ENCODE measurements at regions not wholly inside any gene's neighbourhood (a gene's known extent, or its start where the extent isn't known, plus 50 kb on each side); places are given as distances from the start of the nearest gene placed in this dataset.

GRCh38 chr5:84569307-84569706 lies 184.6 kb upstream of the EDIL3 start:
- H3K4me3 ChIP-seq (ENCODE audit: low read length): no peak overlapping the region
- H3K36me3 ChIP-seq (ENCODE audit: insufficient read depth, low read length): no peaks in the 10 kb centered on the region
- no peak overlapping the region for H2AFZ ChIP-seq (ENCODE audit: low read depth, low read length)
- no peak overlapping the region for H3K4me2 ChIP-seq (ENCODE audit: low read length)
- H3K9me3 ChIP-seq (ENCODE audit: low read length): no peaks in the 10 kb centered on the region
- H3F3A ChIP-seq (ENCODE audit: insufficient read depth, low read length, poor library complexity, severe bottlenecking): no peaks in the 10 kb centered on the region
- no peaks in the 10 kb centered on the region for H4K20me1 ChIP-seq (ENCODE audit: insufficient read depth)
- H3K79me2 ChIP-seq (replicated peaks; ENCODE audit: insufficient read depth, low read length): no peaks in the 10 kb centered on the region
- H3K9ac ChIP-seq (ENCODE audit: low read length): no peak overlapping the region
- no peaks in the 10 kb centered on the region for H3K9me2 ChIP-seq (ENCODE audit: insufficient read depth, low read length)
- no peaks in the 10 kb centered on the region for H3K27me3 ChIP-seq (ENCODE audit: insufficient read depth, low read depth, low read length)
- TF ChIP-seq EP300 (conservative IDR thresholded peaks at IDR 0.05; ENCODE audit: poor library complexity, severe bottlenecking) (no peak), TAF1 (IDR thresholded peaks at IDR 0.05; ENCODE audit: low read depth) (no peak)
- no peak overlapping the region for H3K27ac ChIP-seq (ENCODE audit: low read length)

- no peaks in the 10 kb centered on the region for H4K20me1 ChIP-seq (ENCODE audit: insufficient read depth)
- H3K27ac ChIP-seq (ENCODE audit: low read length): no peak overlapping the region
- no peak overlapping the region for H3K9ac ChIP-seq (ENCODE audit: low read length)
- H3K4me3 ChIP-seq (ENCODE audit: low read length): no peak overlapping the region
- no peaks in the 10 kb centered on the region for H3K79me2 ChIP-seq (replicated peaks; ENCODE audit: insufficient read depth, low read length)
- H2AFZ ChIP-seq (ENCODE audit: low read depth, low read length): no peak overlapping the region
- H3K9me3 ChIP-seq (ENCODE audit: low read length): no peaks in the 10 kb centered on the region
- H3K9me2 ChIP-seq (ENCODE audit: insufficient read depth, low read length): no peaks in the 10 kb centered on the region
- no peaks in the 10 kb centered on the region for H3F3A ChIP-seq (ENCODE audit: insufficient read depth, low read length, poor library complexity, severe bottlenecking)
- no peaks in the 10 kb centered on the region for H3K27me3 ChIP-seq (ENCODE audit: insufficient read depth, low read depth, low read length)
- no peaks in the 10 kb centered on the region for H3K36me3 ChIP-seq (ENCODE audit: insufficient read depth, low read length)
- TF ChIP-seq MXI1 (conservative IDR thresholded peaks at IDR 0.05; ENCODE audit: poor library complexity, severe bottlenecking) (no peak), POLR2AphosphoS5 (IDR thresholded peaks at IDR 0.05) (no peak), RAD21 (conservative IDR thresholded peaks at IDR 0.05) (no peak), EZH2 (IDR thresholded peaks at IDR 0.05; ENCODE audit: borderline replicate concordance, insufficient read depth, low read length, poor library complexity, severe bottlenecking) (no peak), EP300 (conservative IDR thresholded peaks at IDR 0.05; ENCODE audit: poor library complexity, severe bottlenecking) (no peak), REST (IDR thresholded peaks at IDR 0.05; ENCODE audit: borderline replicate concordance) (no peak), TAF1 (IDR thresholded peaks at IDR 0.05; ENCODE audit: low read depth) (no peak), SMC3 (conservative IDR thresholded peaks at IDR 0.05; ENCODE audit: poor library complexity) (no peak), CTCF (IDR thresholded peaks at IDR 0.05; ENCODE audit: poor library complexity, severe bottlenecking) (no peak)
- no peak overlapping the region for H3K4me2 ChIP-seq (ENCODE audit: low read length)
Measured at GRCh38 chr5:84568171-84568570, 183.5 kb upstream of the EDIL3 start.

- Histone ChIP-seq H3K9me2 (ENCODE audit: insufficient read depth, low read length) (no peaks in the 10 kb centered on the region), H2AFZ (ENCODE audit: low read depth, low read length) (no peak overlapping the region), H3K4me3 (ENCODE audit: low read length) (no peak overlapping the region), H3K36me3 (ENCODE audit: insufficient read depth, low read length) (no peaks in the 10 kb centered on the region), H3F3A (ENCODE audit: insufficient read depth, low read length, poor library complexity, severe bottlenecking) (no peaks in the 10 kb centered on the region), H3K4me2 (ENCODE audit: low read length) (no peak overlapping the region), H3K27ac (ENCODE audit: low read length) (no peak overlapping the region), H4K20me1 (ENCODE audit: insufficient read depth) (no peaks in the 10 kb centered on the region), H3K79me2 (replicated peaks; ENCODE audit: insufficient read depth, low read length) (no peaks in the 10 kb centered on the region), H3K9me3 (ENCODE audit: low read length) (no peaks in the 10 kb centered on the region), H3K27me3 (ENCODE audit: insufficient read depth, low read depth, low read length) (no peaks in the 10 kb centered on the region), H3K9ac (ENCODE audit: low read length) (no peak overlapping the region)
- TF ChIP-seq CTCF (IDR thresholded peaks at IDR 0.05; ENCODE audit: poor library complexity, severe bottlenecking) (no peak), POLR2AphosphoS5 (IDR thresholded peaks at IDR 0.05) (no peak), EZH2 (IDR thresholded peaks at IDR 0.05; ENCODE audit: borderline replicate concordance, insufficient read depth, low read length, poor library complexity, severe bottlenecking) (no peak)
Measured at GRCh38 chr5:84565866-84566265, 181.2 kb upstream of the EDIL3 start.

Measured in neural cell (in vitro differentiated cells).